Adipocyte (in vitro differentiated cells): ENCODE measurements at regions not wholly inside any gene's neighbourhood (a gene's known extent, or its start where the extent isn't known, plus 50 kb on each side); places are given as distances from the start of the nearest gene placed in this dataset.
"Not testable (repeated sequence)": the region's sequence is repeated elsewhere in the genome, so short reads cannot be mapped to it uniquely, and the experiment has no call there.

Experiments used
- DNase-seq: peaks from one replicate; pipeline ENCODE4 v3.0.0-alpha.2; 2015; ENCODE audit warnings: low read depth
- H3K27me3 ChIP-seq: replicated peaks from 2 replicates; pipeline ENCODE4 v1.7.0; 2013; ENCODE audit warnings: mild to moderate bottlenecking, low read length, moderate library complexity; ENCODE audit not compliant: control insufficient read depth, insufficient read depth
- H3K36me3 ChIP-seq: 2 replicates; pipeline ENCODE4 v1.7.0; 2013; ENCODE audit warnings: low read length, mild to moderate bottlenecking, moderate library complexity; ENCODE audit not compliant: control insufficient read depth, insufficient read depth, severe bottlenecking
- H3K4me1 ChIP-seq: 2 replicates; pipeline ENCODE4 v1.7.0; 2013; ENCODE audit warnings: mild to moderate bottlenecking, low read length, moderate library complexity; ENCODE audit not compliant: control insufficient read depth, insufficient read depth
- H3K4me3 ChIP-seq: 2 replicates; pipeline ENCODE4 v1.7.0; 2013; ENCODE audit warnings: mild to moderate bottlenecking, low read length, moderate library complexity
- H3K9ac ChIP-seq: 2 replicates; pipeline ENCODE4 v1.7.0; 2013; ENCODE audit warnings: mild to moderate bottlenecking, low read length, moderate library complexity
- H3K9me3 ChIP-seq: 2 replicates; pipeline ENCODE4 v1.7.0; 2013; ENCODE audit warnings: mild to moderate bottlenecking, low read length, moderate library complexity; ENCODE audit not compliant: control insufficient read depth

DNA sequence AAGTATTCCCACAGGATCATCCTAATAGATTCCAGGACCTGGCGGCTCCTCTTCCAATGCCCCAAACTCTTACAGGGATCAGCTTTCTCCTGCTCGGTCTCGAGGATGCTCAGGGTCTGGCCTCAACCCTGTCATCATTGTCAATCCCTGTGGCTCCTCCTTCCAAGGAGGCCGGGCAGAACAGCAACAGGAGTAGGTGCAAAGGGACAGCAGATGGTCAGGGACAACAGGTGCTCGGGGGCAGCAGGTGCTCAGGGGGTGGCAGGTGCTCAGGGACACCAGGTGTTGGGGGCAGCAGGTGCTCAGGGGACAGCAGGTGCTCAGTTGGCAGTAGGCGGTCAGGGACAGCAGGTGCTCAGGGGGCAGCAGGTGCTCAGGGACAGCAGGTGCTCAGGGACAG is 84.8 kb downstream of the TTLL2 start:
- Histone ChIP-seq H3K27me3 (peaks cover 6% of the 10 kb centered on the region), H3K9ac (no peak overlapping the region), H3K4me1 (no peaks in the 10 kb centered on the region), H3K4me3 (no peak overlapping the region), H3K9me3 (no peaks in the 10 kb centered on the region), H3K36me3 (no peaks in the 10 kb centered on the region)
- no peak for DNase-seq

DNA sequence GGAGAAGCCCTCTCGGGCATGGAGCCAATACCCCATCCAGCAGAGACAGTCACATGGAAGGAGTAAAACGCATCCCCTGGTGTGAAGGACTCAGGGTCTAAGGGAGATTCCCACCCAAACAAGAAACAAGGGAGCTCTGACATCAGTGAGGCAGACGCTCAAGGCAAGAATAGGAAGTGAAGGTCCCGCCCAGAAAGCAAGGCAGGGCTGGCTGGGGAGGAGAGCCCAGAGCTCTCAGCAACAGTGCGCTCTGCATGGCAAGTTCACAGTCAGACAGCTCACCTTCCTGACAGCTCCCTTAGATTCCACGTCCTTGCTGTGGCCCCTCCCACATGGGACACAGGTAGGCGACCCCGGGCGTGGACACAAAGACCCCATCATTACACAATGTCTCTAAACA is 85.6 kb downstream of the TTLL2 start:
- H3K4me1 ChIP-seq, result no peaks in the 10 kb centered on the region
- no peak overlapping the region for H3K4me3 ChIP-seq
- H3K9me3 ChIP-seq, result no peaks in the 10 kb centered on the region
- DNase-seq, result no peak
- H3K9ac ChIP-seq, result no peak overlapping the region
- no peaks in the 10 kb centered on the region for H3K36me3 ChIP-seq
- peaks cover 6% of the 10 kb centered on the region for H3K27me3 ChIP-seq

DNA sequence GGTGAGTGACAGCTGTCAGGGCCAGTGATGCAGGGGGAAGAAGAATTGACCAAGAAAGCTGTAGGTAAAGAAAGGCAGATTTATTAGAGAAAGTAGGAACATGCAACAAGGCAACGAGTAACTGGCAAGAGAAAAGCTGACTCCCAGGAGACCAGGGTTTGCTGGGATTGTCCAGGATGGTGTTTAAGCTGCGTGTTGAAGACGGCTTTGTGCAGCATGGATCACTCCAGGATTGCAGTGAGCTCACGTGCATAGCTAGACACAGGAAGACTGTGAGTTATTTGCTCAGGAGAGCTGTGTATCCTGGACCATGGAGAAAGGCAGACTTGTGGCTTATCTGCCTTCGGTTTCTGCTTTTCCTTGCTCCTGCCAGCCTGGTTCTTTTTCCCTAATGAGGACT is 87.6 kb downstream of the TTLL2 start:
- Histone ChIP-seq H3K36me3 (no peaks in the 10 kb centered on the region), H3K27me3 (peaks cover 10% of the 10 kb centered on the region), H3K4me1 (no peaks in the 10 kb centered on the region), H3K4me3 (no peak overlapping the region), H3K9me3 (no peaks in the 10 kb centered on the region), H3K9ac (no peak overlapping the region)
- no peak for DNase-seq

DNA sequence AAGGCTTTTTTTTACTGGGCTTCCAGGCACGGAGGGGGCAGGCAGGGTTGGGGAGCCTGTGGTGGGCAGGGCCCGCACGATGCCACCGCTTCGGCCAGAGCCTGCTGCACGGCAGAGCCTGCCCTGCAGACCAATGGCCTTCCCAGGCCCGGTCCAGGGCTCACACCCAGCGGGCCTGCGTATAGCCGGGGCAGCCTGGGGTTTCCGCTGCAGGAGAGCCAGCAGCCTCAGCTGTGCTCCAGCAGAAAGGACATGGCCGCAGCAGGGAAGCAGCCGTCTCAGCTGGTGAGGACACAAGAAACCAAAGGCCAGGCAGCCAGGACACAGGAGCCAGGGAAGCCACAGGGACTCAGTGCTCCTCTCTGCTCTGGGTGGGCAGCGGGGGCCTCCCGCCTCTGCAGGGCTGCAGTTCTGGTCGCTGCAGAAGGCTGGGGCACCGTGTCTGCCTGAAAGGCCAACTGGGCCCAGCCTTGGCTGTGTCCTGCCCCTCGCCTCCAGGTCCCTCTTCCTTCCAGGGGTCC is 90.6 kb downstream of the TTLL2 start:
- H3K9me3 ChIP-seq, result no peaks in the 10 kb centered on the region
- H3K4me3 ChIP-seq, result no peak overlapping the region
- no peak for DNase-seq
- no peaks in the 10 kb centered on the region for H3K36me3 ChIP-seq
- H3K27me3 ChIP-seq, result peaks cover 12% of the 10 kb centered on the region
- no peaks in the 10 kb centered on the region for H3K4me1 ChIP-seq
- H3K9ac ChIP-seq, result no peak overlapping the region

DNA sequence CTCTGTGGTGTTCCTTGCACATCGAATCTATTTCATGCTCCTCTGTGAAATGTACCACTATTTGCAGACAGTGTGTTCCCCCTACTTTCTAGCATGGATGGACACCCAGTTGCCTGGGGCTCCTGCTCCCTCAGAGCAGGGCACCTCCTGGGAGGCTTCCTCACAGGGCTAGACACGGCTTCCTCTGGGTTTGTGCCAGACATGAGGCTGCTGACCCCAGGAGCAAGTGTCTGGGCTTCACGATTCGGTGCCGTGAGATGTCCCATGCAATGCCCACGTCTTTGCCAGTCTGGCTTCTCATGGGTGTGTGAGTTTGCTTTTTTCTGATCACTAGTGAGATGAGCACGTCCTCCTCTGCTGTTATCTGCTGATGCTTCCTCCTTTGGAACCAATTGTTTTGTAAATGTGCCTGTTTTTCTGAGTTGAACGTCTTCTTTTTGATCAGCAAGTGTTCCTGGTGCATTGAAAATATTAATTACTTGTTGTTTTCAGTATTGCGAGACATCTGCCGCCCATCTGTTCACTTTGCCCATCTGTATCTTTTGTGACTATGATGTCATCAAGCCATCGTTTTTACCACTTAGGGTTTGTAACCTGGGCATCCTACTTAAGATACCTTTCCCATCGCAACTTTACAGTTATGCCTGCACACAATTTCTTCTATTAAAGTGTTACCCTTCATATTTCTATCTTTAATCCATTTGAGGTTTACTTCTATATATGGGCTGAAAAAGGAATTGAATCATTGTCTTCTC is 92.0 kb downstream of the TTLL2 start:
- Histone ChIP-seq H3K27me3 (peaks cover 9% of the 10 kb centered on the region), H3K4me3 (no peak overlapping the region), H3K36me3 (no peaks in the 10 kb centered on the region), H3K9me3 (no peaks in the 10 kb centered on the region), H3K9ac (no peak overlapping the region), H3K4me1 (no peaks in the 10 kb centered on the region)
- DNase-seq, result no peak

DNA sequence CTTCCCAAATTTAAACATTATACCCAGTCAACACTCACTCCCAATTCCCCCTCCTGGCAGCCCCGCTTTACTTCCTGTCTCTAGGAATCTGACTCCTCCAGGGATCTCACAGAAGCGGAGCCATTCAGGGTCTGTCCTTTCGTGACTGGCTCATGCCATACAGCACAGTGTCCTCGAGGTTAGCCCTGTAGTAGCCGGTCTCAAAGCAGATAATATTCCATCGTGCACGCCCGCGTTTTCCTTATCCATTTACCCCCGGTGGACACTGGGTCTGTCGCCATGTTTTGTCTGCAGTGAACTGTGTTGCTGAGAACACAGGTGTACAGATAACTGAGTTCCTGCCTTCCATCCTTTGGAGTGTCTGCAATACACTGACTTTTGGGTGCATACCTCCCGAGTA is 95.3 kb downstream of the TTLL2 start:
- no peak for DNase-seq
- Histone ChIP-seq H3K9me3 (no peaks in the 10 kb centered on the region), H3K4me3 (no peak overlapping the region), H3K9ac (no peak overlapping the region), H3K36me3 (no peaks in the 10 kb centered on the region), H3K27me3 (peaks cover 9% of the 10 kb centered on the region), H3K4me1 (no peaks in the 10 kb centered on the region)

DNA sequence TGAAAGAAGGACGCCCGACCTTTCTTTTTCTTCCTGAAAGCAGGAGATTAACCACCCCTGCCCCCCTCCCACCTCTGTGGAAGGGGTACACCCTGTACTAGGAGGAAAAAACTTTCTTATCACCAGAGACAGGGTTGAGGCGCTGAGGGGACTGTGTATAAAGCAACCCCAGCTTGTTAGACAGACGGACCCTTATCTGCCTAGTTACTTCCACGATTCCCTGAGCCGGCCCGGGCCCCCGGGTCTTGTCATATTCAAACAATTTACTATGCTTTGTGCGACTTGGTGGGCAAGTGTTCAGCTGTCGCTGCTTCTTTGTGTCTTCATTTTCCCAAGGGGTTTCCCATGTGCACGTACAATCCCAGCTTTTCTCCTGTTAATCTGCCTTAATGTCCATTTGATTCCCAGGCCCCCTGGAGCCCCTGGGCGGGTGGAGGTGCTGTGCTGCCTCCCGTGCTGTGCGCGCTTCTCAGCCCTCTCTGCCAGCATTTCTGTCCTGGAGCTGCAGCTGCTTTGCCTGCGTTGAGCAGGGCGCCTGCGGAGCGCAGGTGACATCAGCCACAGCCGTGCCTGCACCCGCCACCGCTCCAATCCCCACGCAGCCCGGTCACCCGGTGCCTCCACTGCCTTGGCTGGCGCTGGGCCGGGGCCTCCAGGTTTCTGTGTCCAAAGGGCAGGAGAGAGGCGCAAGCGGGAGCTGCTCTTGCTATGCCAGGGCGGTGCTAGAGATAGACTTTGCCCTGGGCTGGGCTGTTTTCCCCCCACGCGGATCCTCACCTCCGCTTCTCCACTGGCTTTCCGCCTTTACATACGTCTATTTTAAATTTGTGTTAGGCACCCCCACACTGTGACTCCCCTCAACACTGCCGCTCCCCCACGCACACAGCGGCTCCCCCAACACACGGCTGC is 96.2 kb downstream of the TTLL2 start:
- no peak overlapping the region for H3K9ac ChIP-seq
- no peaks in the 10 kb centered on the region for H3K4me1 ChIP-seq
- H3K4me3 ChIP-seq, result no peak overlapping the region
- no peaks in the 10 kb centered on the region for H3K36me3 ChIP-seq
- no peak for DNase-seq
- peaks cover 9% of the 10 kb centered on the region for H3K27me3 ChIP-seq
- H3K9me3 ChIP-seq, result no peaks in the 10 kb centered on the region

DNA sequence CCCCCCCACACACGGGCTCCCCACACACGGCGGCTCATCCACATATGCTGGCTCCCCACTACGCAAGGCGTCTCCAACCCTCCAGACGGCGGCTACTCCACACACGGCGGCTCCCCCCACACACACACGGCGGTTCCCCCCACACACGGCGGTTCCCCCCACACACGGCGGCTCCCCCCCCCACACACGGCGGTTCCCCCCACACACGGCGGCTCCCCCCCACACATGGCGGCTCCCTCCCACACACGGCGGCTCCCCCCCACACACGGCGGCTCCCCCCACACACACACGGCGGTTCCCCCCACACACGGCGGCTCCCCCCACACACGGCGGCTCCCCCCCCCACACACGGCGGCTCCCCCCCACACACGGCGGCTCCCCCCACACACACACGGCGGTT is 97.1 kb downstream of the TTLL2 start:
- not testable (repeated sequence) for H3K4me3 ChIP-seq, H3K27me3 ChIP-seq, H3K4me1 ChIP-seq, H3K9ac ChIP-seq, DNase-seq, H3K9me3 ChIP-seq, H3K36me3 ChIP-seq

DNA sequence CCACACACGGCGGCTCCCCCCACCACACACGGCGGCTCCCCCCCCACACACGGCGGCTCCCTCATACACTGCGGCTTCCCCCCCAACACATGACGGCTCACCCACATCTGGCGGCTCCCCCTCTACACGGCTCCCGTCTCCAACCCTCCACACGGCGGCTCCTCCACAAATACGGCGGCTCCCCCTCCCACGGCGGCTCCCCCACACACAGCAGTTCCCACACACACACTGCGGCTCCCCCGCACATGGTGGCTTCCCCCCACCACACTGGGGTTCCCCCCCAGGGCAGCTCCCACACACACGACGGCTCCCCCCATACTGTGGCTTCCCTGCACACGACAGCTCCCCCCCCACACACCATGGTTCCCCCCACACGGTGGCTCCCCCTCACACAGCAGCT is 98.0 kb downstream of the TTLL2 start:
- Histone ChIP-seq H3K27me3 (peaks cover 5% of the 10 kb centered on the region), H3K4me3 (no peak overlapping the region)
- no peak for DNase-seq

DNA sequence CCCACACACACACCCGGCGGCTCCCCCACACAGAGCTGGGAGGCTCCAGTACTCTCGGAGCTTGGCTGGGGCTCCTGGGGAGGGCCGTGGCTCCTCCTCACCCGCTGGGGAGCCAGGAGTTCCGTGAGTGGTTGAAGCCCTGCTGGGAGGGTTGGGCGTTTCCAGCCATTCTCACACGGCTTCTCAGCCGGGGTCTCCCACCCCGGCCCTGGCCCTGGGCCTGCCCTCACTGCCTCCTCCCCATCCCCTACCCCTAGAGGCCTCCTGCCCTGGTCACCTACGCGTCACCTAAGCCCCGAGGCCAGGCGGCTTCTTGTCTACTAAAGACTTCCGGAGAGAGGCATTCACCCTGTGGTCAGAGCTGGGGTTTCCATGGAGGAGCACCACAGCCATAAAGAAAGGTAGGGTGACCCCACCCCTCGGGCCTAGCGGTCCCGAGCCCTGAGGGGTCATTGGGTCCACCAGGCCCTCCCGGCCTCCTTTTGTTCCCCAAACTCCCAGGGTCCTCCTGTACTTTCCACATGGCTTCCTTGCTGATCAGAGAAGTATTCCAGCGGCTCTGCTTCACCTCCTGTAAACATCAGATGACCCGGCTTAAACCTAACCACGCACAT is 99.3 kb downstream of the TTLL2 start:
- H3K9ac ChIP-seq, result no peak overlapping the region
- peaks cover under 1% of the 10 kb centered on the region for H3K27me3 ChIP-seq
- no peak for DNase-seq
- H3K9me3 ChIP-seq, result peaks cover under 1% of the 10 kb centered on the region
- no peak overlapping the region for H3K4me3 ChIP-seq
- H3K36me3 ChIP-seq, result no peaks in the 10 kb centered on the region
- H3K4me1 ChIP-seq, result no peaks in the 10 kb centered on the region

More for the DNA sequence above, 98.0 kb downstream of the TTLL2 start:
- Histone ChIP-seq H3K9me3 (no peaks in the 10 kb centered on the region), H3K9ac (no peak overlapping the region), H3K36me3 (no peaks in the 10 kb centered on the region), H3K4me1 (no peaks in the 10 kb centered on the region)

DNA sequence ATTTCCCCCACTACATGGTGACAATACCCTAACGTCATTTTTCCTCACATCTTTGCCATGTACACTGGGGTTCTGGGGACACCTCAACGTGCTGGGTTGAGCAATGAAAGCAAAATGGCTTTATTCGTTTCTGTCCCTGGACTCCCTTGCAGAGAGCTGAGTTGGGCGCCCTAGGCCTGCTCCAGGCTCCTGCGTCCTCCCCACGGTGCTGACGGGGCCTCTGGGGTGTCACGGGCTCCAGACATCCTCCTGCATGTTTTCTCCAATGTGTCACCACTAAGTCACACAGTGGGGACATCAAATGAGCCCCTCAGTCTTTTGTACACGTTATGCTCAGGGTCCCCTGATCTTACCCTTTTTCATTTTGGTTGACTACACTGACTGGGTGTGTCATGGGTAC is 99.8 kb downstream of the TTLL2 start:
- Histone ChIP-seq H3K4me1 (no peaks in the 10 kb centered on the region), H3K36me3 (no peaks in the 10 kb centered on the region), H3K9ac (no peak overlapping the region), H3K4me3 (no peak overlapping the region), H3K27me3 (no peaks in the 10 kb centered on the region), H3K9me3 (peaks cover 6% of the 10 kb centered on the region)
- no peak for DNase-seq
